HG02938 (cell line): ENCODE measurements at regions not wholly inside any gene's neighbourhood (a gene's known extent, or its start where the extent isn't known, plus 50 kb on each side); places are given as distances from the start of the nearest gene placed in this dataset.

Source experiments
- ATAC-seq: cut with Tn5 transposase; IDR thresholded peaks from one replicate; pipeline ENCODE4 v1.9.1; 2021; ENCODE audit warnings: mild to moderate bottlenecking, moderate library complexity; ENCODE audit not compliant: unreplicated experiment

DNA sequence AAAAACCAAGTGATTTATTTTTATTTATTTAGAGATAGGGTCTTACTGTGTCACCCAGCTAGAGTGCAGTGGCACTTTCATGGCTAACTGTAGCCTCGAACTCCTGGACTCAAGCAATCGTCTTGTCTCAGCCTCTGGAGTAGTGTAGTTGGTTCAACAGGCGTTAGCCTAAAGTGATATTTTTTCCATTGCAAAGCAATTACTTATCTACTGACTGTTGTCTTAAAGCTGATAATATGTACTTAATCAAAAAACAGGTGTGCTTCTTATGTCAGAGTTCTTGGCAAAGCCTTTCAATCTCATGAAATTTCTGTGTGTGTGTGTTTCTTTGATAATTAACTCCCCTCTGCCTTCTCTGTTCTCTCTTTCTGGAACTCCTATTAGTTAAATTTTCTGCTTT is 62.4 kb upstream of the DUSP10 start:
- no peak for ATAC-seq

DNA sequence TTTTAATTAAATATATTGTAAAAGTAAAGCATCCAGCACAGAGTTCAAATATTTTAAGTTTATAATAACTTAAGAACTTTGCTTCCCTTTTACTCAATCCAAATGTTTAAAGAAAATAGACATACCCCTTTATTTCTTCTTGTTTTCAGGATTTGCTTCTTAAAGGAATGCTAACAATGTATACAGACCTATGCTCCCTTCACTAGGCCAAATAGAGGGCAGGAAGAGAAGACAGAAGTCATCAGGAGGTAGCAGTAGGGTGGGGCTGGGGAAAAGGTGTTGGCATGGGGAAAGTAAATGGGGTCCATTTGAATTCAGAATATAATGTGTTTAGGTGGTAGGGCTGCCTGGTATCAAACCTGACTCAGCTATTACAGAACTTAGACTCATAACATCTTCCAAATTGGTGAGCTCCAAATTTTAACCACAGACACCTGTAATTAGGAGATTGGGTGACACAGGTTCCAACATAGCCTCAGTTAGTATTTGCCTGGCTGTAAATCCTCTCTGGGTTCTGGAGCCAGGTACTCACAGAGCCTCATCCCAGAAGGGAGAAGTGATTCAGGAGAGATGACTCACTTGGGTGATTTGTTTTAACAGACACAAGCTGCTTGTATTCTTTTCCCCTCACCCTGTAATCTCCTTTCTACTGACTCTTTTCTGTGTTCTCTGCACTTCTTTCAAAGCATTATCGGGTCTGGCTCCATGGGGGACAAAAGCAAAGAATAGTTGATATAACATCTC is 60.1 kb upstream of the DUSP10 start:
- ATAC-seq: no peak

DNA sequence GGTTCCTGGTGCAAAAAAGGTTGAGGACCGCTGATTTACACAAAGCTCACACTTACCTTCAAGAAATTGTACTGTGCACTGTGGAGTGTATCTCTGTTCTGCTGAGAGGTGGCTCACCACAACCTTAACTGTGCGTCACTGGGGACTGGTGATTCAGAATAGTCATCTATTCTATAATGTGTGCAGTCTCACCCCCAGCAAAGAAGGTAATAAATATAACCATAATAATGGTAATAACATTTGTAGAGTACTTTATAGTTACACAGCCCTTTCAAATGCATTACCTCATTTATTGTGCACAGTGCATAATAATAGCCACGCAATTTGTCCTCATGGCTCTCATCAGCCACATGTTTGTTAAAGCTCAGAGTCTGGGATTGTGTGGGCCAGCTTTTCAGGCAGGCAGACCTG is 59.4 kb upstream of the DUSP10 start:
- ATAC-seq: no peak

DNA sequence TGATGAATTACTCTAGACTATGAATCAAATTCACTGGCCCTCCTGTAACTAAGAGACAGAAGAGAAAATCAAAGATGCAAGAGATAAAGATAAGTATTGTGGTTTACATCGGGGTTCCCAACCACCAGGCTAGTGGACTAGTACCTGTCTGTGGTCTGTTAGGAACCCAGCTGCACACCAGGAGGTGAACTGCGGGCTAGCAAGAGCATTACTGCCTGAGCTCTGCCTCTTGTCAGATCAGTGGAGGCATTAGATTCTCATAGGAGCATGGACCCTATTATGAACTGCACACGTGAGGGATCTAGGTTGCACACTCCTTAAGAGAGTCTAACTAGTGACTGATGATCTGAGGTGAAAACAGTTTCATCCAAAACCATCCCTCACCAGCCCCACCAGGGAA is 58.9 kb upstream of the DUSP10 start:
- no peak for ATAC-seq

DNA sequence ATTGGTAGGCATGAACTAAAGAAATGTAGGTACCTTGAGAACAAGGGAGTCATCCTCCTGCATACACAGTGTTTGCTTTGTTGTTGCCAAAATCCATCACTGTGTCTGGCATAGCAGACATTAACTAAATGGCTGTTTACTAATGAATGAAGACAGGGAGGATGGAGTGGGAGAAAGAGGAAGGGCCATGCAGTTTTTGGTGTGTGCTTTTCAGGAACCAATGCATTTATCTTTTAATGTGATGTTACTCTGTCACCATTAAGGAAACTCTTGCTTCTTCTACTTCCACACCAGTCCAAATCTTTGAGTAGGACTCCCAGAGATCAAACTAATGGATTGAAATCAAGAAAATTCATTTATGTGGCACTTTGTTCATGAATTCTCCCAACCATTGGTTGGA is 55.6 kb upstream of the DUSP10 start:
- no peak for ATAC-seq

DNA sequence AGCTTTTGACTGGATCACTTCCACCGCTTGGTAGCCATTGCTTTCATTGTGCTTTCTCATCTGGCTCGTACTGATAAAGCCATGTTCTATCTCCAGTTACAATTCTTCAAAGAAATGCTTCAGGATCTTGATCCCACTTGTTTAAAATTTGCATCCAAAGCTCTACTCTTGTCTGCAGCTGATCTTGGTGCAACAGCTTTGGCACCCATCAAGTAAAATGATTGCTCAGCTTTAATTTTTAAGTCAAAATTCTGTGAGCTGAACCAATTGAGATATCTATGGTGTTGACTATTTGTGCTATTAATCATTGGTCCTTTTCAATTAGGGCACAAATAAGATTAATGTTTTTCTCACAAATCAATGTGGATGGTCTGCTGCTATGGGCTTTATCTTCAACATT is 54.8 kb upstream of the DUSP10 start:
- ATAC-seq: no peak

DNA sequence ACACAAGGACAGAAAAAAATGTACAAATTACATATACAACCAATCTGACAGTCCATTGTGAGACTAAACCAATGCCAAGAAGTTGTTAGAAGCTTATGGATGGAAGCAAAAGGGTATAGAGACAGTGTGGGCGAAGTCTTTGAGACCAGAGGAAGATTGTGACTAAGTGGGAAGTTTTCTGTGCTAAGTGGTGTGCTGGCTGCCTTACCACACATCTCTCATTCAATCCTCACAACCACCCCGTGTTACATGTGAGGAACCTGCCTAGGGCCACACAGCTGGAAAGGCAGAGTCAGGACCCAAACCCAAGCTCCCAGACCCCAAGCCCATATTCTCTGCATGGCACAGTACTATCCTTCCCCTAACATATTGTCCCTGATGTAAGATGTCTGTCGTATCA is 53.5 kb upstream of the DUSP10 start:
- no peak for ATAC-seq

DNA sequence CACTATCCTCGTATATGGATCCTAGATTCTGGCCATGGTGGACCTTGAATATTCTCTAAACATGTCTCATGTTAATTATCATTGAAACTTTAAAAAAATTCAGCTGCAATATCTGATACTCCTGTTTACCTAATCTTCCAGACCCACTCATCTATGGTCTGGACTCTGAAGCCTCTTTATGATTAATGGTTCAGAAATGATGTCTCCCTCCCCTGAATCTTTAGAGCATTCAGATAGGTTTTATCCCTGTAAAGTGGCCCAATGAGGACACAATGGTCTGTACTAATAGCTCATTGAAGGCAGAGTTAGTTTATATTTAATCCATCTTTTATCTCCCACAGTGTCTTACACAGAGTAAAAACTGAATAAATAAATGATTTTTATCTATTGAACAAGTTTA is 53.0 kb upstream of the DUSP10 start:
- ATAC-seq: no peak

DNA sequence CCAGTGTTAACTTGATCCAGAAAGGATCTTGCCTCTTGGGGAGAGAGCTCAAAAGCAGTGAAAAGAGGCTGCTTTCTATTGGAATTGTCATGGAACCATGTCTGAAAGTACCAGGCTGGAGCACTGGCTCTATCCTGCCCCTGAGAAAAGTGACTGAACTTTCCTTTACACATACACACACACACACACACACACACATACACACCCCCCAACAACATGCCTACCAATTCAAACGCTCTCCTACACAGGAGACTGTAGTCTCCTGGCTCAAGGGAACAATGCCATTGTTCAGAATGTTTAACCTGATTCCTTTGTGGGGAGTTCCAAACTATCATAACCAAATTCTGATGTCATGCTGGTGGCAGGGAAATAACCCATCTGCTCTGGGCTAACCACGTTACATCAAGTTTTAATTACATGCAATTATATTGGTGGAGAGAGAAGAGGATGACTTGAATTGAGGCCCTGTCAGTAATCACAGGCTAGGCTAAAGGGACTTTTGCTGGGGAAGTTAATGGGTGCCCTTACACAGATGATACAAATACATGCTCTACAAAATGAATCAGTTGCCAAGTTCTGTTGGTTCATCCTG is 52.3 kb upstream of the DUSP10 start:
- peak; percentile 61 for ATAC-seq

DNA sequence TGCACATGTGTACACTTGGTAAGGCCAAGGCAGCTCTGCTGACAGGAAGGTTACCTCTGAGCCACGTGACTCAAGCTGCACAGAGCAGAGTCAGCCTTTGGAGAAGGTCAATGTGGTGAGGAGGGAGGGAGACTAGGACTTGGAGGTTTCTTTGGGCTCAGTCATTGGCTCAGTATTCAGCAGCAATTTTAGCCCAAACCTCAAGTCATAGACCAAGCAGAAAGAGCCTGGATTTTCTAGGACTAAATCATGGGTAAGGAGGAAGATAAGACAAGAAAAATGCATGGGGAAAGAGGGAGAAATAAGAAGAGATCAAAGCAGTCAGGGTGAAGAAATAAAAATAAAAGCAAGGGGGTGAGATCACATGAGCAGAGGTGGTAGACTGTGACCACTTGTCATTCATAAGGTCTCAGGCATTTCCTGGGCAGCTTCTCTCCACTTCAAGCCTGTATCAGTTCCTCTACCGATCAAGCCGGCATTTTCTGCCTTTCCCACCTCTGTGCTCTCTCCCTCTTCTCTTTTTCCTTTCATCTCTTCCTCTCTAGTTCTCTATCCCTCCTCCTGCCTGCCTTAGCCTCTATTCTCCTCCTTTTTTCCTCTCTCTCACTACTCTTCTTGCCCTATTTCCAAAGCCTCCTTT is 51.7 kb upstream of the DUSP10 start:
- ATAC-seq: peak; percentile 85

DNA sequence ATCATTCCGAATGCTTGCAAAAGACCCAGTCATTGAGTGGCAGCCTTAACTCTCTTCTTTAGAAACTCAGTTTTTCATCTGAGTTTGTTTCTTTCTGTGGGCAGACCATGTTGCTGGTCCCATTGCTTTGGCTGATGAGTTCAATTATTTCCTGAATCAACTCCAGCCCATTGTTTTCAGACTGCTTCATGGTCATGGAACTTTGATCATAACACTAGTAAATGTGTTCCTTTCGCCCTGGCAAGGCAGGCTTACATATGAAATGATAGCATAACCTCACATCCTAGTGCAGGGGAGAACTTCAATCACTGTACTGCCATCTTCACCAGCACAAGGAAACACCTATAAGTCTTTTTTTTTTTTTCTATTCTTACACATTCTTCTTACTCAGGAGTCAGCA is 50.0 kb upstream of the DUSP10 start:
- no peak for ATAC-seq
